ENCODE measurements at regions not wholly inside any gene's neighbourhood (a gene's known extent, or its start where the extent isn't known, plus 50 kb on each side); places are given as distances from the start of the nearest gene placed in this dataset.

GRCh38 chr3:18071833-18072232 is 329.4 kb upstream of the TBC1D5 start:
- TF ChIP-seq RAD21 (IDR thresholded peaks at IDR 0.05; ENCODE audit: low read depth): no peak
- TF ChIP-seq TCF12 (IDR thresholded peaks at IDR 0.05; ENCODE audit: low read depth): no peak
- TF ChIP-seq, protein P1, sequence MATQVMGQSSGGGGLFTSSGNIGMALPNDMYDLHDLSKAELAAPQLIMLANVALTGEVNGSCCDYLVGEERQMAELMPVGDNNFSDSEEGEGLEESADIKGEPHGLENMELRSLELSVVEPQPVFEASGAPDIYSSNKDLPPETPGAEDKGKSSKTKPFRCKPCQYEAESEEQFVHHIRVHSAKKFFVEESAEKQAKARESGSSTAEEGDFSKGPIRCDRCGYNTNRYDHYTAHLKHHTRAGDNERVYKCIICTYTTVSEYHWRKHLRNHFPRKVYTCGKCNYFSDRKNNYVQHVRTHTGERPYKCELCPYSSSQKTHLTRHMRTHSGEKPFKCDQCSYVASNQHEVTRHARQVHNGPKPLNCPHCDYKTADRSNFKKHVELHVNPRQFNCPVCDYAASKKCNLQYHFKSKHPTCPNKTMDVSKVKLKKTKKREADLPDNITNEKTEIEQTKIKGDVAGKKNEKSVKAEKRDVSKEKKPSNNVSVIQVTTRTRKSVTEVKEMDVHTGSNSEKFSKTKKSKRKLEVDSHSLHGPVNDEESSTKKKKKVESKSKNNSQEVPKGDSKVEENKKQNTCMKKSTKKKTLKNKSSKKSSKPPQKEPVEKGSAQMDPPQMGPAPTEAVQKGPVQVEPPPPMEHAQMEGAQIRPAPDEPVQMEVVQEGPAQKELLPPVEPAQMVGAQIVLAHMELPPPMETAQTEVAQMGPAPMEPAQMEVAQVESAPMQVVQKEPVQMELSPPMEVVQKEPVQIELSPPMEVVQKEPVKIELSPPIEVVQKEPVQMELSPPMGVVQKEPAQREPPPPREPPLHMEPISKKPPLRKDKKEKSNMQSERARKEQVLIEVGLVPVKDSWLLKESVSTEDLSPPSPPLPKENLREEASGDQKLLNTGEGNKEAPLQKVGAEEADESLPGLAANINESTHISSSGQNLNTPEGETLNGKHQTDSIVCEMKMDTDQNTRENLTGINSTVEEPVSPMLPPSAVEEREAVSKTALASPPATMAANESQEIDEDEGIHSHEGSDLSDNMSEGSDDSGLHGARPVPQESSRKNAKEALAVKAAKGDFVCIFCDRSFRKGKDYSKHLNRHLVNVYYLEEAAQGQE (IDR thresholded peaks at IDR 0.05; ENCODE audit: low read depth): no peak
- no peak for TF ChIP-seq CREB1 (IDR thresholded peaks at IDR 0.05; ENCODE audit: low read depth)
- no peak for TF ChIP-seq NFIC (IDR thresholded peaks at IDR 0.05)
- TF ChIP-seq, protein P2, sequence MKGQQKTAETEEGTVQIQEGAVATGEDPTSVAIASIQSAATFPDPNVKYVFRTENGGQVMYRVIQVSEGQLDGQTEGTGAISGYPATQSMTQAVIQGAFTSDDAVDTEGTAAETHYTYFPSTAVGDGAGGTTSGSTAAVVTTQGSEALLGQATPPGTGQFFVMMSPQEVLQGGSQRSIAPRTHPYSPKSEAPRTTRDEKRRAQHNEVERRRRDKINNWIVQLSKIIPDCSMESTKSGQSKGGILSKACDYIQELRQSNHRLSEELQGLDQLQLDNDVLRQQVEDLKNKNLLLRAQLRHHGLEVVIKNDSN (IDR thresholded peaks at IDR 0.05): no peak
- no peak for TF ChIP-seq EP300 (IDR thresholded peaks at IDR 0.05; ENCODE audit: borderline replicate concordance)
- TF ChIP-seq MAX (IDR thresholded peaks at IDR 0.05): no peak

Measured in Ishikawa (cell line).